Upper lobe of left lung (tissue), 4 donors: ENCODE measurements at regions not wholly inside any gene's neighbourhood (a gene's known extent, or its start where the extent isn't known, plus 50 kb on each side); places are given as distances from the start of the nearest gene placed in this dataset.

ENCODE experiments used
- EP300 ChIP-seq, 4 donors: sonication (generic); formaldehyde crosslinking; IDR thresholded peaks; one replicate each; pipeline ENCODE4 v1.5.1; 2017; ENCODE audit warnings: antibody characterized with exemption in 4 of 4, control low read depth in 2 of 4
- POLR2A ChIP-seq, 4 donors: fragments of 450-650 bp; IDR thresholded peaks; one replicate each; pipeline ENCODE4 v1.5.1; 2016 to 2017; ENCODE audit warnings: antibody characterized with exemption in 4 of 4, mild to moderate bottlenecking in 2 of 4
- POLR2AphosphoS5 ChIP-seq, 2 donors: sonication (generic); formaldehyde crosslinking; IDR thresholded peaks; one replicate each; pipeline ENCODE4 v1.5.1; 2017; ENCODE audit warnings: antibody characterized with exemption in 2 of 2
- TF ChIP-seq, protein P1 (sequence below), 6 experiments: fragments of 450-650 bp in 4 of 6; fragments of 200-600 bp in 2 of 6; sonication (generic) in 2 of 6; IDR thresholded peaks; one replicate each; pipeline ENCODE4 v1.5.1; 2016 to 2019; ENCODE audit warnings: antibody characterized with exemption in 6 of 6

DNA sequence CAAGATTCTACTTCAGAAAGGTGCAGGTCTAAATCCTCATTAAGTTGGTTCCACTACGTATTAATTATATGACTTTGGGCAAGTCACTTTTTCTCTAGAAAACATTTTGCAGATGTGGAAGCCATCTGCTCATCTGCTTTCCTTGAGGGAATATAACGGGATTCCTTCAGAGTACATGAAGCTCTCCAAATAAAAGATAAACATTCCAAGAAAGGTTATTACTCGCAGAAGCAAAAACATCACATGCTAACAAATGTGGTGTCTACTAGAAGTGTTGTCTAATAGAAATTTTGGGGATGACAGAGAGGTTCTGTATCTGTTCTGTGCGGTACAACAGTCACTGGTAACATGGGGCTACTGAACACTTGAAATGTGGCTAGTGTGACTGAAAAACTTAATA lies 60.2 kb downstream of the NIBAN1 start:
- no peak for TF ChIP-seq POLR2A (IDR thresholded peaks at IDR 0.05)
- no peak for TF ChIP-seq EP300 (IDR thresholded peaks at IDR 0.05)
- TF ChIP-seq, protein P1, sequence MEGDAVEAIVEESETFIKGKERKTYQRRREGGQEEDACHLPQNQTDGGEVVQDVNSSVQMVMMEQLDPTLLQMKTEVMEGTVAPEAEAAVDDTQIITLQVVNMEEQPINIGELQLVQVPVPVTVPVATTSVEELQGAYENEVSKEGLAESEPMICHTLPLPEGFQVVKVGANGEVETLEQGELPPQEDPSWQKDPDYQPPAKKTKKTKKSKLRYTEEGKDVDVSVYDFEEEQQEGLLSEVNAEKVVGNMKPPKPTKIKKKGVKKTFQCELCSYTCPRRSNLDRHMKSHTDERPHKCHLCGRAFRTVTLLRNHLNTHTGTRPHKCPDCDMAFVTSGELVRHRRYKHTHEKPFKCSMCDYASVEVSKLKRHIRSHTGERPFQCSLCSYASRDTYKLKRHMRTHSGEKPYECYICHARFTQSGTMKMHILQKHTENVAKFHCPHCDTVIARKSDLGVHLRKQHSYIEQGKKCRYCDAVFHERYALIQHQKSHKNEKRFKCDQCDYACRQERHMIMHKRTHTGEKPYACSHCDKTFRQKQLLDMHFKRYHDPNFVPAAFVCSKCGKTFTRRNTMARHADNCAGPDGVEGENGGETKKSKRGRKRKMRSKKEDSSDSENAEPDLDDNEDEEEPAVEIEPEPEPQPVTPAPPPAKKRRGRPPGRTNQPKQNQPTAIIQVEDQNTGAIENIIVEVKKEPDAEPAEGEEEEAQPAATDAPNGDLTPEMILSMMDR (IDR thresholded peaks at IDR 0.05), result no peak
- no peak for TF ChIP-seq POLR2AphosphoS5 (IDR thresholded peaks at IDR 0.05)
